HG03108 (cell line): ENCODE measurements at regions not wholly inside any gene's neighbourhood (a gene's known extent, or its start where the extent isn't known, plus 50 kb on each side); places are given as distances from the start of the nearest gene placed in this dataset.

Experiments
- ATAC-seq: cut with Tn5 transposase; IDR thresholded peaks from one replicate; pipeline ENCODE4 v1.9.1; 2021; ENCODE audit warnings: moderate library complexity; ENCODE audit not compliant: unreplicated experiment

GRCh38 chr14:44720707-44721106 is 213.6 kb upstream of the FSCB start:
- no peak for ATAC-seq

GRCh38 chr14:44712024-44712815 is 205.1 kb upstream of the FSCB start:
- no peak for ATAC-seq

- no peak for ATAC-seq
Measured at GRCh38 chr14:44701563-44702263, 194.6 kb upstream of the FSCB start.

GRCh38 chr14:44700694-44701093 is 193.6 kb upstream of the FSCB start:
- no peak for ATAC-seq

GRCh38 chr14:44700184-44700583 is 193.1 kb upstream of the FSCB start:
- no peak for ATAC-seq

- no peak for ATAC-seq
Measured at GRCh38 chr14:44699391-44699790, 192.3 kb upstream of the FSCB start.

- no peak for ATAC-seq
Measured at GRCh38 chr14:44669496-44669895, 162.4 kb upstream of the FSCB start.

GRCh38 chr14:44663136-44663535 is 156.1 kb upstream of the FSCB start:
- ATAC-seq, result no peak

- no peak for ATAC-seq
Measured at GRCh38 chr14:44662250-44662891, 155.3 kb upstream of the FSCB start.

- ATAC-seq, result no peak
Measured at GRCh38 chr14:44658389-44658696, 151.3 kb upstream of the FSCB start.

- no peak for ATAC-seq
Measured at GRCh38 chr14:44657696-44658388, 150.8 kb upstream of the FSCB start.

- no peak for ATAC-seq
Measured at GRCh38 chr14:44657203-44657602, 150.1 kb upstream of the FSCB start.

GRCh38 chr14:44654591-44654990 is 147.5 kb upstream of the FSCB start:
- no peak for ATAC-seq

GRCh38 chr14:44653641-44654040 is 146.6 kb upstream of the FSCB start:
- no peak for ATAC-seq

- no peak for ATAC-seq
Measured at GRCh38 chr14:44652640-44653039, 145.6 kb upstream of the FSCB start.

- no peak for ATAC-seq
Measured at GRCh38 chr14:44649061-44649460, 142.0 kb upstream of the FSCB start.

- no peak for ATAC-seq
Measured at GRCh38 chr14:44640416-44640815, 133.3 kb upstream of the FSCB start.

GRCh38 chr14:44639781-44640385 is 132.8 kb upstream of the FSCB start:
- ATAC-seq, result no peak

- ATAC-seq, result no peak
Measured at GRCh38 chr14:44634692-44635091, 127.6 kb upstream of the FSCB start.

- ATAC-seq, result no peak
Measured at GRCh38 chr14:44626423-44626822, 119.3 kb upstream of the FSCB start.

- ATAC-seq, result no peak
Measured at GRCh38 chr14:44625098-44625497, 118.0 kb upstream of the FSCB start.
